NCI-H446 (cell line): ENCODE measurements at regions not wholly inside any gene's neighbourhood (a gene's known extent, or its start where the extent isn't known, plus 50 kb on each side); places are given as distances from the start of the nearest gene placed in this dataset.

ENCODE experiments used
- DNase-seq, 2 experiments: peaks; one replicate each; lab custom pipeline; 2025; lab: John Stamatoyannopoulos, UW

GRCh38 chr3:181764544-181764943 is 52.8 kb downstream of the SOX2 start:
- DNase-seq = no peak

GRCh38 chr3:181770296-181770695 is 58.6 kb downstream of the SOX2 start:
- DNase-seq = no peak

GRCh38 chr3:181771120-181771519 is 59.4 kb downstream of the SOX2 start:
- DNase-seq = no peak

GRCh38 chr3:181772166-181772565 is 60.4 kb downstream of the SOX2 start:
- no peak for DNase-seq

- DNase-seq = peak; percentile 17 to 69
Measured at GRCh38 chr3:181773921-181774320, 62.2 kb downstream of the SOX2 start.

GRCh38 chr3:181782306-181782954 is 70.7 kb downstream of the SOX2 start:
- no peak for DNase-seq

- DNase-seq = peak in 1 of 2 experiments; percentile 29
Measured at GRCh38 chr3:181790561-181790960, 78.8 kb downstream of the SOX2 start.

GRCh38 chr3:181791056-181791955 is 79.6 kb downstream of the SOX2 start:
- DNase-seq = peak; percentile 28 to 52

GRCh38 chr3:181793006-181793405 is 81.3 kb downstream of the SOX2 start:
- DNase-seq = no peak

- no peak for DNase-seq
Measured at GRCh38 chr3:181794011-181794790, 82.5 kb downstream of the SOX2 start.

- DNase-seq = no peak
Measured at GRCh38 chr3:181796641-181797040, 84.9 kb downstream of the SOX2 start.

GRCh38 chr3:181797431-181797830 is 85.7 kb downstream of the SOX2 start:
- DNase-seq = no peak

- no peak for DNase-seq
Measured at GRCh38 chr3:181805703-181806102, 94.0 kb downstream of the SOX2 start.

GRCh38 chr3:181808053-181808452 is 96.3 kb downstream of the SOX2 start:
- DNase-seq = no peak

GRCh38 chr3:181823716-181824115 is 112.0 kb downstream of the SOX2 start:
- no peak for DNase-seq

- DNase-seq = no peak
Measured at GRCh38 chr3:181824961-181825360, 113.2 kb downstream of the SOX2 start.

GRCh38 chr3:181839039-181839915 is 127.6 kb downstream of the SOX2 start:
- DNase-seq = no peak

- no peak for DNase-seq
Measured at GRCh38 chr3:181839916-181840297, 128.2 kb downstream of the SOX2 start.

- DNase-seq = no peak
Measured at GRCh38 chr3:181844211-181844610, 132.5 kb downstream of the SOX2 start.

GRCh38 chr3:181847276-181847675 is 135.6 kb downstream of the SOX2 start:
- DNase-seq = no peak

- DNase-seq = no peak
Measured at GRCh38 chr3:181851063-181851462, 139.3 kb downstream of the SOX2 start.

GRCh38 chr3:181855825-181856224 is 144.1 kb downstream of the SOX2 start:
- DNase-seq = no peak
